Calu3 (cell line): ENCODE measurements at regions not wholly inside any gene's neighbourhood (a gene's known extent, or its start where the extent isn't known, plus 50 kb on each side); places are given as distances from the start of the nearest gene placed in this dataset.

Experiments used
- BruUV-seq: library from RNA; stranded (reverse); fragments of 400-500 nt; replicated peaks from 2 replicates; lab custom pipeline; 2021; lab: Mats Ljungman, UMichigan
- CTCF ChIA-PET: fragments of 300-600 bp; sonication (Branson Sonifier 250); formaldehyde crosslinking; loops from one replicate; lab custom pipeline; 2022; ENCODE audit warnings: antibody characterized with exemption; lab: Charles Lee
- DNase-seq: peaks from one replicate; pipeline ENCODE4 v3.0.0; 2022
- H3K27ac Mint-ChIP-seq: one replicate; pipeline ENCODE4 v1.8.0; 2022; ENCODE audit warnings: mixed read lengths; ENCODE audit not compliant: unreplicated experiment
- H3K27me3 Mint-ChIP-seq: one replicate; pipeline ENCODE4 v1.8.0; 2022; ENCODE audit warnings: mixed read lengths; ENCODE audit not compliant: unreplicated experiment
- H3K36me3 Mint-ChIP-seq: one replicate; pipeline ENCODE4 v1.8.0; 2022; ENCODE audit warnings: mild to moderate bottlenecking, moderate library complexity, mixed read lengths; ENCODE audit not compliant: insufficient read depth, unreplicated experiment
- H3K4me1 Mint-ChIP-seq: one replicate; pipeline ENCODE4 v1.8.0; 2022; ENCODE audit warnings: mild to moderate bottlenecking, low read depth, mixed read lengths; ENCODE audit not compliant: unreplicated experiment
- H3K4me3 Mint-ChIP-seq: one replicate; pipeline ENCODE4 v1.8.0; 2022; ENCODE audit warnings: mild to moderate bottlenecking, low read depth, moderate library complexity, mixed read lengths; ENCODE audit not compliant: unreplicated experiment
- H3K9me3 Mint-ChIP-seq: one replicate; pipeline ENCODE4 v1.8.0; 2022; ENCODE audit warnings: low read depth, mixed read lengths; ENCODE audit not compliant: unreplicated experiment
- CTCF ChIP-seq: fragments of 200-600 bp; IDR thresholded peaks from one replicate; pipeline ENCODE4 v1.8.0; 2022; ENCODE audit warnings: antibody characterized with exemption; ENCODE audit not compliant: unreplicated experiment
- intact Hi-C: fragments of 100-400 bp; cut with micrococcal nuclease; formaldehyde crosslinking; loops from one replicate; pipeline ENCODE4 v1.10.0; 2022; ENCODE audit not compliant: unreplicated experiment

- no TSS peak for BruUV-seq
- DNase-seq: no peak
- Mint-ChIP-seq H3K4me3 (no peak overlapping the region), H3K36me3 (no peaks in the 10 kb centered on the region), H3K27me3 (no peaks in the 10 kb centered on the region), H3K9me3 (peaks cover 10% of the 10 kb centered on the region), H3K4me1 (no peaks in the 10 kb centered on the region), H3K27ac (no peak overlapping the region)
- CTCF ChIA-PET: no interaction called here
- intact Hi-C loops: no loop called here
- TF ChIP-seq CTCF: no peak
Observed at GRCh38 chr2:83055376-83056010, 1403.6 kb downstream of the SUCLG1 start.

GRCh38 chr2:83054751-83055150, 1404.3 kb downstream of the SUCLG1 start:
- BruUV-seq: no TSS peak
- no peak overlapping the region for H3K4me3 Mint-ChIP-seq
- TF ChIP-seq CTCF: no peak
- intact Hi-C loops: no loop called here
- H3K27ac Mint-ChIP-seq: no peak overlapping the region
- H3K4me1 Mint-ChIP-seq: no peaks in the 10 kb centered on the region
- DNase-seq: no peak
- no peaks in the 10 kb centered on the region for H3K36me3 Mint-ChIP-seq
- H3K9me3 Mint-ChIP-seq: peaks cover 10% of the 10 kb centered on the region
- H3K27me3 Mint-ChIP-seq: no peaks in the 10 kb centered on the region
- CTCF ChIA-PET: no interaction called here

- H3K27ac Mint-ChIP-seq: no peak overlapping the region
Observed at GRCh38 chr2:83051538-83052170, 1407.4 kb downstream of the SUCLG1 start.

GRCh38 chr2:83042053-83042452, 1417.0 kb downstream of the SUCLG1 start:
- CTCF ChIA-PET: no interaction called here
- Mint-ChIP-seq H3K27ac (no peak overlapping the region), H3K4me3 (no peak overlapping the region), H3K4me1 (no peaks in the 10 kb centered on the region), H3K9me3 (peaks cover 13% of the 10 kb centered on the region), H3K36me3 (no peaks in the 10 kb centered on the region), H3K27me3 (no peaks in the 10 kb centered on the region)
- BruUV-seq: no TSS peak
- no peak for TF ChIP-seq CTCF
- intact Hi-C loops: no loop called here
- DNase-seq: no peak

More at GRCh38 chr2:83051538-83052170, 1407.4 kb downstream of the SUCLG1 start:
- CTCF ChIA-PET: no interaction called here
- H3K36me3 Mint-ChIP-seq: no peaks in the 10 kb centered on the region
- BruUV-seq: no TSS peak
- intact Hi-C loops: no loop called here
- no peak overlapping the region for H3K4me3 Mint-ChIP-seq
- H3K4me1 Mint-ChIP-seq: no peaks in the 10 kb centered on the region
- no peak for DNase-seq
- no peaks in the 10 kb centered on the region for H3K27me3 Mint-ChIP-seq
- H3K9me3 Mint-ChIP-seq: peaks cover 7% of the 10 kb centered on the region
- no peak for TF ChIP-seq CTCF
